Uterus (tissue), 3 donors: ENCODE measurements at regions not wholly inside any gene's neighbourhood (a gene's known extent, or its start where the extent isn't known, plus 50 kb on each side); places are given as distances from the start of the nearest gene placed in this dataset.

Experiments
- DNase-seq, 2 donors: peaks; one replicate each; pipeline ENCODE4 v3.0.0-alpha.2; 2019 to 2020
- H3K27ac ChIP-seq, 2 donors: fragments of 200-600 bp; sonication (generic); 1 replicate in 1 of 2; 2 replicates in 1 of 2; pipeline ENCODE4 v1.5.1; 2016 to 2018
- H3K27me3 ChIP-seq, 2 donors: fragments of 200-600 bp; sonication (generic); one replicate each; pipeline ENCODE4 v1.5.1; 2018 to 2019; ENCODE audit warnings: control low read depth in 1 of 2
- H3K36me3 ChIP-seq, 2 donors: fragments of 200-600 bp; sonication (generic); one replicate each; pipeline ENCODE4 v1.5.1; 2019; ENCODE audit warnings: control low read depth in 1 of 2
- H3K4me1 ChIP-seq, 2 donors: fragments of 200-600 bp; sonication (generic); one replicate each; pipeline ENCODE4 v1.5.1; 2018 to 2019; ENCODE audit warnings: control low read depth in 1 of 2
- H3K4me3 ChIP-seq, 2 donors: fragments of 200-600 bp; sonication (generic); 1 replicate in 1 of 2; 2 replicates in 1 of 2; pipeline ENCODE4 v1.5.1; 2018 to 2019; ENCODE audit warnings: mild to moderate bottlenecking in 1 of 2
- H3K9me3 ChIP-seq, 2 donors: fragments of 200-600 bp; sonication (generic); one replicate each; pipeline ENCODE4 v1.5.1; 2019; ENCODE audit warnings: control low read depth in 1 of 2
- POLR2A ChIP-seq, 2 donors: fragments of 450-650 bp; IDR thresholded peaks; one replicate each; pipeline ENCODE4 v1.6.1; 2016; ENCODE audit warnings: antibody characterized with exemption in 2 of 2, mild to moderate bottlenecking in 1 of 2, moderate library complexity in 1 of 2
- intact Hi-C: fragments of 100-400 bp; cut with DNase I; formaldehyde crosslinking; loops from one replicate; pipeline ENCODE4 v1.15.1; 2023; ENCODE audit warnings: low total_unique reads
- TF ChIP-seq, protein P1 (sequence below), 4 experiments: fragments of 200-600 bp in 2 of 4; fragments of 450-650 bp in 2 of 4; sonication (generic) in 2 of 4; IDR thresholded peaks; one replicate each; pipeline ENCODE4 v1.5.1; 2016 to 2019; ENCODE audit warnings: antibody characterized with exemption in 4 of 4, mild to moderate bottlenecking in 2 of 4, moderate library complexity in 1 of 4
- donor health status: DM: yes; HTN: yes; CAD: no.

- Histone ChIP-seq H3K4me3 (no peak overlapping the region), H3K27ac (no peak overlapping the region), H3K4me1 (no peaks in the 10 kb centered on the region), H3K36me3 (no peaks in the 10 kb centered on the region), H3K27me3 (no peaks in the 10 kb centered on the region), H3K9me3 (no peaks in the 10 kb centered on the region)
- intact Hi-C loops, result no loop called here
- TF ChIP-seq POLR2A (IDR thresholded peaks at IDR 0.05), result no peak
- no peak for DNase-seq
These were observed 220.0 kb upstream of the EGLN3 start for GRCh38 chr14:34170882-34171281.

DNA sequence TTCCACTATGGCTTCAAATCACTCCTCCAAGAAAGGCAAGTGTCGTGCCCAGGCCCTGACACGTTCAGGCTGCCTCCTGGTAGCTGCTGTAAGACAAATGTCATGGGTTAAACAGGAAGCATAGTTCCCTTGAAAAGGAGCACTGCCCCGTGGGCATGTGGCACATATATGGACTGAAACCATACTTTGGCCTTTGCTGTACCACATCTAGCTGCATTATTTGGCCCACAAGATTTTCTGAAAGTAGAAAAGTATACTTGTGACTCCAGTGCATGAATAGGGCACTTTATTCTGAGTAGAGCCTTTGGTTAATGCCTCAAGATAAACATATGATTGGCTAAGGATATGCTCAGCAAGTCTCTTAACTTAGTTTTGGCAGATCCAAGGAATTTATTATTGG, 218.7 kb upstream of the EGLN3 start:
- H3K4me3 ChIP-seq, result no peak overlapping the region
- no peak for DNase-seq
- H3K36me3 ChIP-seq, result no peaks in the 10 kb centered on the region
- H3K27ac ChIP-seq, result no peak overlapping the region
- no peaks in the 10 kb centered on the region for H3K9me3 ChIP-seq
- H3K4me1 ChIP-seq, result no peaks in the 10 kb centered on the region
- TF ChIP-seq, protein P1, sequence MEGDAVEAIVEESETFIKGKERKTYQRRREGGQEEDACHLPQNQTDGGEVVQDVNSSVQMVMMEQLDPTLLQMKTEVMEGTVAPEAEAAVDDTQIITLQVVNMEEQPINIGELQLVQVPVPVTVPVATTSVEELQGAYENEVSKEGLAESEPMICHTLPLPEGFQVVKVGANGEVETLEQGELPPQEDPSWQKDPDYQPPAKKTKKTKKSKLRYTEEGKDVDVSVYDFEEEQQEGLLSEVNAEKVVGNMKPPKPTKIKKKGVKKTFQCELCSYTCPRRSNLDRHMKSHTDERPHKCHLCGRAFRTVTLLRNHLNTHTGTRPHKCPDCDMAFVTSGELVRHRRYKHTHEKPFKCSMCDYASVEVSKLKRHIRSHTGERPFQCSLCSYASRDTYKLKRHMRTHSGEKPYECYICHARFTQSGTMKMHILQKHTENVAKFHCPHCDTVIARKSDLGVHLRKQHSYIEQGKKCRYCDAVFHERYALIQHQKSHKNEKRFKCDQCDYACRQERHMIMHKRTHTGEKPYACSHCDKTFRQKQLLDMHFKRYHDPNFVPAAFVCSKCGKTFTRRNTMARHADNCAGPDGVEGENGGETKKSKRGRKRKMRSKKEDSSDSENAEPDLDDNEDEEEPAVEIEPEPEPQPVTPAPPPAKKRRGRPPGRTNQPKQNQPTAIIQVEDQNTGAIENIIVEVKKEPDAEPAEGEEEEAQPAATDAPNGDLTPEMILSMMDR (IDR thresholded peaks at IDR 0.05), result no peak
- TF ChIP-seq POLR2A (IDR thresholded peaks at IDR 0.05), result no peak
- no peaks in the 10 kb centered on the region for H3K27me3 ChIP-seq
- intact Hi-C loops, result no loop called here

DNA sequence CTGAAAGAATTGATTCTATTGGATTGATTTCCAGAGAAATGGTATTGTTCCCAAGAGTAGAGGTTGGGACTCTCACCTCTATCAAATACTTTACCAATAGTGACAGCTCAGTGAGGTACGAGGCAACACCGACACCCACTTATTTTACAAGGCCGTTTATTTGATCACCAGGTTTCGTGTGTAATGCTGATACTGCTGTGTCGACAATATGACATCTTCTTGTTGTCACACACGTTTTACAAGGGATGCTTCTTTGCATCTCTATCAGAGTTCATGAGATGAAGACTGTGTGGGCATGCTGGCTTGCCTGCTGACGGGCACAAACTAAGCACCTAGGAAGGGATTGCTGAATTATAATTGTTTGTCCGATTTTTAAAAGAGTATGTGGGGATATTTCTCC, 217.8 kb upstream of the EGLN3 start:
- Histone ChIP-seq H3K36me3 (no peaks in the 10 kb centered on the region), H3K27me3 (no peaks in the 10 kb centered on the region)
- TF ChIP-seq, protein P1 (IDR thresholded peaks at IDR 0.05), result no peak
- no peak for TF ChIP-seq POLR2A (IDR thresholded peaks at IDR 0.05)

GRCh38 chr14:34165847-34166350, 215.0 kb upstream of the EGLN3 start:
- intact Hi-C loops, result no loop called here
- Histone ChIP-seq H3K36me3 (no peaks in the 10 kb centered on the region), H3K4me3 (no peak overlapping the region), H3K9me3 (no peaks in the 10 kb centered on the region), H3K4me1 (no peaks in the 10 kb centered on the region), H3K27me3 (no peaks in the 10 kb centered on the region), H3K27ac (no peak overlapping the region)
- no peak for DNase-seq
- no peak for TF ChIP-seq POLR2A (IDR thresholded peaks at IDR 0.05)
- TF ChIP-seq, protein P1 (IDR thresholded peaks at IDR 0.05), result no peak

More for the DNA sequence above, 217.8 kb upstream of the EGLN3 start:
- Histone ChIP-seq H3K4me1 (no peaks in the 10 kb centered on the region), H3K27ac (no peak overlapping the region), H3K4me3 (no peak overlapping the region), H3K9me3 (no peaks in the 10 kb centered on the region)
- intact Hi-C loops, result no loop called here
- no peak for DNase-seq

DNA sequence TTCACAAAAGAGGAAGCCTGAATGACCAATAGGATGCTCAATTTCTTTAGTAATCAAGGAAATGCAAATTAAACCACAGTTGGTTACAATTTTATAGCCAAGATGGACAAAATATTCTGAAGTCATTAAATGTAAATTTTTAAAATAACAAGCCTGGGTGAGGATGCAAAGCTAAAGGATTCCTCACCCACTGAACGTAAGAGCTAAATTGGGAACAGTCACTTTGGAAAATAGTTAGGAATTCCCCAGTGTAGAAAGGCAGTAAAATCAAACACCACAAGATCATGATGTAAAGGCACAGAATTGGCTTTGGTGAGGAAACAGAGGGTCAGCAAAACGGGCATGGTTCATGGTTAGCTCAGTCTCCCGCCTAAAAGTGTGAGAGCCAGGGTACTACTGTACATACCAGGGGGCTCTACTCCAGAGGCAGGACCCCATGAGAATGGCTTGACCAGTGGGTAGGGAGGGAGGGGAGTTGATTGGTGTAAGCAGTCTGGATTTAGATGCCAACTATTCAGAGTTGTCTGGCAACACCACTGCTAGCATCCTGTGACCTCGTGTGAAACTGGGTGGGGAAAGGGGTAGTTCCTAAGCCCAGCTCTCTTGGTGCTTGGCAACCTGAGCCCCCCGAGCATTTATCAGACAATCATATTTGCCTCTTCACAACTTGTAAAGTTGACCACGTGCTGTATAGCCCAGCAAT, 213.4 kb upstream of the EGLN3 start:
- Histone ChIP-seq H3K9me3 (no peaks in the 10 kb centered on the region), H3K4me1 (no peaks in the 10 kb centered on the region), H3K4me3 (no peak overlapping the region), H3K27me3 (no peaks in the 10 kb centered on the region), H3K27ac (no peak overlapping the region), H3K36me3 (no peaks in the 10 kb centered on the region)
- DNase-seq, result no peak
- intact Hi-C loops, result no loop called here
- TF ChIP-seq POLR2A (IDR thresholded peaks at IDR 0.05), result no peak
- TF ChIP-seq, protein P1 (IDR thresholded peaks at IDR 0.05), result no peak
